ENCODE measurements at regions not wholly inside any gene's neighbourhood (a gene's known extent, or its start where the extent isn't known, plus 50 kb on each side); places are given as distances from the start of the nearest gene placed in this dataset.

DNA sequence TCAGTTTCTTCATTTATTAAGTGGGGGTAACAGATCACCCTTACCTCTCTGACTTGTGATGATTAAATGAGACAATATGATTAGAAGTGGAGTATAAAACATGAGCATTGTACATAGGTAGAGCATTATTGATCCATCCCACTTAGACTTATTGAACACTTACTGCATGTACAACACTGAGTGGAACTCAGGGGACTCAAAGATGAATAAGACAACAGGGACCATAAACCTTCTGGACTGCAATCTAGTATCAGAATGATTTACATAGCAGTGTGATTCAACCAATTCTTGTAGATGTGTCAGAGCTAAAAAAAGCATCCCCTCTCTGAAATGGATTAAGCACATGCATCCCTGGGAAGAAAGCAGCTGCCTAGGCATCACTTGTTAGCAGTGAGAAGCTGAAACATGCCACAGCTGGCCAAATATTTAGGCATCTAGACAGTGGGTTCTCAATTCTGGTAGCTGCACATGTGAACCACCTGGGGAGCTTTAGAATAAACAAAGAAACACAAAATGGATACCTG lies 111.5 kb downstream of the CYRIA start:
- TF ChIP-seq, protein P1, sequence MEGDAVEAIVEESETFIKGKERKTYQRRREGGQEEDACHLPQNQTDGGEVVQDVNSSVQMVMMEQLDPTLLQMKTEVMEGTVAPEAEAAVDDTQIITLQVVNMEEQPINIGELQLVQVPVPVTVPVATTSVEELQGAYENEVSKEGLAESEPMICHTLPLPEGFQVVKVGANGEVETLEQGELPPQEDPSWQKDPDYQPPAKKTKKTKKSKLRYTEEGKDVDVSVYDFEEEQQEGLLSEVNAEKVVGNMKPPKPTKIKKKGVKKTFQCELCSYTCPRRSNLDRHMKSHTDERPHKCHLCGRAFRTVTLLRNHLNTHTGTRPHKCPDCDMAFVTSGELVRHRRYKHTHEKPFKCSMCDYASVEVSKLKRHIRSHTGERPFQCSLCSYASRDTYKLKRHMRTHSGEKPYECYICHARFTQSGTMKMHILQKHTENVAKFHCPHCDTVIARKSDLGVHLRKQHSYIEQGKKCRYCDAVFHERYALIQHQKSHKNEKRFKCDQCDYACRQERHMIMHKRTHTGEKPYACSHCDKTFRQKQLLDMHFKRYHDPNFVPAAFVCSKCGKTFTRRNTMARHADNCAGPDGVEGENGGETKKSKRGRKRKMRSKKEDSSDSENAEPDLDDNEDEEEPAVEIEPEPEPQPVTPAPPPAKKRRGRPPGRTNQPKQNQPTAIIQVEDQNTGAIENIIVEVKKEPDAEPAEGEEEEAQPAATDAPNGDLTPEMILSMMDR (tag by site-specific recombination; IDR thresholded peaks at IDR 0.05) = no peak
- TF ChIP-seq ZNF202 (tag by site-specific recombination; IDR thresholded peaks at IDR 0.05; ENCODE audit: borderline replicate concordance) = no peak
- TF ChIP-seq HOXA7 (CRISPR knock-in tag; IDR thresholded peaks at IDR 0.05; ENCODE audit: borderline replicate concordance) = no peak
- TF ChIP-seq ZNF654 (tag by site-specific recombination; IDR thresholded peaks at IDR 0.05; ENCODE audit: low read depth) = no peak
- TF ChIP-seq ZNF174 (tag by site-specific recombination; IDR thresholded peaks at IDR 0.05) = no peak
- TF ChIP-seq, protein P2, sequence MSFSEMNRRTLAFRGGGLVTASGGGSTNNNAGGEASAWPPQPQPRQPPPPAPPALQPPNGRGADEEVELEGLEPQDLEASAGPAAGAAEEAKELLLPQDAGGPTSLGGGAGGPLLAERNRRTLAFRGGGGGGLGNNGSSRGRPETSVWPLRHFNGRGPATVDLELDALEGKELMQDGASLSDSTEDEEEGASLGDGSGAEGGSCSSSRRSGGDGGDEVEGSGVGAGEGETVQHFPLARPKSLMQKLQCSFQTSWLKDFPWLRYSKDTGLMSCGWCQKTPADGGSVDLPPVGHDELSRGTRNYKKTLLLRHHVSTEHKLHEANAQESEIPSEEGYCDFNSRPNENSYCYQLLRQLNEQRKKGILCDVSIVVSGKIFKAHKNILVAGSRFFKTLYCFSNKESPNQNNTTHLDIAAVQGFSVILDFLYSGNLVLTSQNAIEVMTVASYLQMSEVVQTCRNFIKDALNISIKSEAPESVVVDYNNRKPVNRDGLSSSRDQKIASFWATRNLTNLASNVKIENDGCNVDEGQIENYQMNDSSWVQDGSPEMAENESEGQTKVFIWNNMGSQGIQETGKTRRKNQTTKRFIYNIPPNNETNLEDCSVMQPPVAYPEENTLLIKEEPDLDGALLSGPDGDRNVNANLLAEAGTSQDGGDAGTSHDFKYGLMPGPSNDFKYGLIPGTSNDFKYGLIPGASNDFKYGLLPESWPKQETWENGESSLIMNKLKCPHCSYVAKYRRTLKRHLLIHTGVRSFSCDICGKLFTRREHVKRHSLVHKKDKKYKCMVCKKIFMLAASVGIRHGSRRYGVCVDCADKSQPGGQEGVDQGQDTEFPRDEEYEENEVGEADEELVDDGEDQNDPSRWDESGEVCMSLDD (tag by site-specific recombination; IDR thresholded peaks at IDR 0.05) = no peak
- no peak for TF ChIP-seq YY1 (tag by site-specific recombination; IDR thresholded peaks at IDR 0.05)
- no peak for TF ChIP-seq ZNF830 (tag by site-specific recombination; IDR thresholded peaks at IDR 0.05; ENCODE audit: low read depth)
- no peak for TF ChIP-seq KLF10 (tag by site-specific recombination; IDR thresholded peaks at IDR 0.05)
